GM18951 (cell line): ENCODE measurements at regions not wholly inside any gene's neighbourhood (a gene's known extent, or its start where the extent isn't known, plus 50 kb on each side); places are given as distances from the start of the nearest gene placed in this dataset.

Experiments used
- POLR2A ChIP-seq: IDR thresholded peaks from 4 replicates; pipeline ENCODE4 v1.6.1; 2011; ENCODE audit warnings: mild to moderate bottlenecking; ENCODE audit not compliant: insufficient read length, insufficient read depth; ENCODE audit errors: extremely low read depth
- in situ Hi-C: fragments of 300-500 bp; cut with MboI; formaldehyde crosslinking; loops from one replicate; pipeline ENCODE4 v1.12.0; 2022; ENCODE audit warnings: low sequenced_read_pairs, mixed read lengths, inconsistent platforms; ENCODE audit not compliant: unreplicated experiment

DNA sequence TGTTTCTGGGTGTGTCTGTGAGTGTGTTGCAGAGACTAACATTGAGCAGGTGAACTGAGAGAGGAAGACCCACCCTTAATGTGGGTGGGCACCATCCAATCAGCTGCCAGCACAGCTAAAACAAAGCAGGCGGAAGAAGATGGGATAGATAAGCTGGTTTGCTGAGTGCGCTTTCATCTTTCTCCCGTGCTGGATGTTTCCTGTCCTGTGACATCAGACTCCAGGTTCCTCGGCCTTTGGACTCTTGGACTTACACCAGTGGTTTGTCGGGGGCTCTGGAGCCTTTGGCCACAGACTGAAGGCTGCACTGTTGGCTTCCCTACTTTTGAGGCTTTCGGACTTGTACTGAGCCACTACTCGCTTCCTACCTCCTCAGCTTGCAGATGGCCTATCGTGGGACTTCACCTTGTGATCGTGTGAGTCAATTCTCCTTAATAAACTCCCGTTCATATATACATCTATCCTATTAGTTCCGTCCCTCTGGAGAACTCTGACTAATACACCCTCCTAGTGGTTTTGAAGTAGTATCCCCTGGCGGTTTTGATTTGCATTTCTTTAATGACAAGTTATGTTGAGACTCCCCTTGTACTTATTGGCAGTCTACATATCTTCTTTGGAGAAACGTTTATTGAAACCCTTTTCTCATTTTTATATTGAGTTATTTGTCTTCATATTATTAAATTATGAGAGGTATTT lies 546.6 kb upstream of the TMPRSS15 start:
- no peak for TF ChIP-seq POLR2A
- in situ Hi-C loops: no loop called here

DNA sequence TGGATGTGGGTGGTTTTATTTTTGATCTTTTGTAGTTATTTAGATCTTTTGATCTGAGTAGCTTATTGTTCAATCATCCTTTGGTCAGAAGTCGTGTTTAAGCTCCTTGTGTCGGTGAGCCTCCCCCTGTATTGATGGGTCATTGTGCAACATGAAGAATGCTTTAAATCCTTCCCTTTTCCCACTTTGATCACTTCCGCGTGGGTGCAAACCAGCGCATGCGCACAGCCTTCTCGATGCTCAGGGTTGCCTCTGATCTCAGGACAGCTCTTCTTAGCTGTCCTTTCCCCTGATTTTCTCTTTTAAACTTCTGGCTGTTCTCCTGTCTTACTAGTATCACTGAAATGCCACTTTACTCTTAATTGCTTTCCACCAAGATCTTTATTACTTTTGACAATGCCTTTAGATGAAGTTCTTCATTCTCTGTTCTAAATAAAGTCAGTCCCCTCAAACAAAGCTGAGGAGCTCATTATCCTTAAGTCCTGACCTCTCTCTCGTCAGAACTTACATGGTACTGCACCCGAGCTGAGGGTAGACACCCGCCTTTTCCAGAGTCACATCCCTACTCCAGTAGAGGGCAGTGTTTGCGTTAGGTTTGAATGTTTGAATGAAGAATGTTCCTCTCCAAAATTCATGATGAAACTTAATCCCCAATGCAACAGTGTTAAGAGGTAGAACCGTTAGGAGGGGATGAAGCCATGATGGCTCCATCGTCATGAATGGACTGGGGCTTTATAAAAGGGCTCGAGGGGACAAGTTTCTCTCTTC lies 547.9 kb upstream of the TMPRSS15 start:
- TF ChIP-seq POLR2A: no peak
- in situ Hi-C loops: no loop called here

DNA sequence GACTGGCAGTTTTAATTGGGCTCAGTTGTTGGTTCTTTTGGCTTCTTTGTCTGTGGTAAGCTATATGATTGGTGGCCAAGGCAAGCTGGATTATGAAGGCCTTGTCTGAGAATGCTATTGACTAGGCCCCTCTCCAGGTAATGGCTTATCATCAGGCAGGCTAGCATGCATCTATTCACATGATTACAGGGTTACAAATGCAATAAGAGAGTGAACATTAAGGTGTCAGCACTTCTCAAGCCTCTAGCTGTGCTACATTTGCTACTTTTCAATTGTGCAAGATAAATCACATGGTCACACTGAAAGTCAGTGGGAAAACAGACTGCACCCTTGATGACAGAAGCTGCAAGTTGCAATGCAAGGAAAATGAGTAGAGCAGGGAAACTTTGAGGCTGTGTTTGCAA lies 550.9 kb upstream of the TMPRSS15 start:
- in situ Hi-C loops: no loop called here
- no peak for TF ChIP-seq POLR2A

DNA sequence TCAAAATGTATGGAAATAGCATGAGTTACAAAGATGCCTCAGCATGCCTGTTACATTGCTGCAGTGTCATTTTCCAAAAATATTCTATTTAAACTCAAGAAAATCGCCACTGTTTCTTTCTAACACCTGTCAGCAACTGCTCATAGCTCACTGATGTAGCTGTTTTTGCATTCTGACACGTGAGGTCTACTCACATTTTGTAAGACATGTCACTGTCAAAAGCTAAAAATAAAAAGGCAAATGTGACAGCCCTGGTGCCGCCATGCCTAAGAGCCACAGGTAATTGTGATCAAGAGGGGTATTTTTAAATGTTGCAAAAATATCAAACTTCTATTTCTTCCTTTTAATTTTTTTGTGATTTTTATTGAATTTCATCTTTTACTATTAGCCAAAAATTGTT lies 556.2 kb upstream of the TMPRSS15 start:
- no peak for TF ChIP-seq POLR2A
- in situ Hi-C loops: no loop called here

DNA sequence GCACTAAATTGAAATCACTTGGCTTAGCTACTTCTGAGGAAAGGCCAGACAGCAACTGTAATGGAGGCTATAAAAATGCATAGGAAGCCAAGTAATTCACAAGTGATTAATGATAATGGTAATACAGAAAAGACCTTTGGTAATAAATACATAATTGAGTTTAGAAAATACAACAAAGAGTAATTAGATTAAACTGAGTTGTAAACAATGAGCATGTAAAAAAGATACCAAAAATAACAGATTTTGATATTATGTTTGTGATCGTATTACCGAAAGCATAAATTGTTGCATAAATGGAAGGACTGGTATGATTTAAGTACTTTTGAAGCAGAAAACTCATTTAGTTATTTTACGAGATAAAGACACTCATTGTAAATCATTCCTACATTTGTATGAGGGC lies 556.7 kb upstream of the TMPRSS15 start:
- TF ChIP-seq POLR2A: no peak
- in situ Hi-C loops: no loop called here

DNA sequence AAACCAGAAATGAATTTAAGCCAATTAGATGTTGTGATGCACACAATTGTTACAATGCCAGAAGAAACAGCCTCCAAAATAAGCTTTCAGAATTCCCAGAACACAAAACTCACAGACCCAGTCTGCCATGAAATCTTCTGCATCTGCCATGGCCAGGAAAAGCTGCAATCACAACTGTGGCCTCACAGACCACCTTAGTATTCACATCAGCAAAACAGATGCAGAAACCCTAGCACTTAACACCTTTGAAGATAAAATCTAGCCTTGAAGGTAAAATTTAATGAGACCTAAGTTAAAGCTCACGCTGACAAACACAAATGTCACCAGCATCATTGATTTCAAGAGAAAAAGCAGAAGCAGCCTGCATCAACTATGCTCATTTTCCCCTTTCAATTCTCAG lies 566.8 kb upstream of the TMPRSS15 start:
- no peak for TF ChIP-seq POLR2A
- in situ Hi-C loops: no loop called here

DNA sequence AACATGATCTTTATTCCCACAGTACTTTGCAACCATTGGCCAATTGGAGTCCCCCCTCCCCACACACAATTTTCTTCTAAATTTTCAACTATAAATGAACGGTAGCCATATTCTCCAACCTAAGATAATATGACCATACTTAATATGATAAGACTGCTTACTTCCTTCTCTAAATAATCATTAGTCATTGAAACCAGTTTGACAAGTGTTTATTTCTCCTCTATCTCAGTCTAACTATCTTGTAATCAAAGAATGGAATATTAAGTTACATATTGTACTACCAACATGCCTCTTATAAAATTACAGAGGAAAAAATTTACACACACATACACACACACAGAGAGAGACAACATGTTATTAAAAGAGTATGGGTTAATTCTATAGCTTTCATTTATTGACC lies 567.4 kb upstream of the TMPRSS15 start:
- in situ Hi-C loops: no loop called here
- TF ChIP-seq POLR2A: no peak

DNA sequence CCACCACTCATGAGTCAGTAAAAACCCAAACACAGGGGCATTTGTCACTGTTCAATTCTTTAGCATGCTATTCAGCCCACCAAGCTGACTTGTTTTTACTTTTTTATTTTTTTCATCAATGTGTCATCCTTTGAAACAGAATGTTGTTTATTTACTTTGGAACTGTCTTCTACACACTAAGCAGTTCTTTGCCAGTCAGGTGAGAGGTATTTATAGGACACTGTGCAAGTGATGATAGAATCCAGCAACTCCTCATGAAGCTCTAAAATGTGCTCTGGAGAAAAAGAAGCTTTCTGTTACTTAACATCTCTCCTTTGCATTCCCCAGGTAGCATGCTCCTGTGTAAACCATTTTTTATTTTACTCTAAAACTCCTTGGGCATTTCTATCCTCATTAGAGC lies 582.0 kb upstream of the TMPRSS15 start:
- TF ChIP-seq POLR2A: no peak
- in situ Hi-C loops: no loop called here

DNA sequence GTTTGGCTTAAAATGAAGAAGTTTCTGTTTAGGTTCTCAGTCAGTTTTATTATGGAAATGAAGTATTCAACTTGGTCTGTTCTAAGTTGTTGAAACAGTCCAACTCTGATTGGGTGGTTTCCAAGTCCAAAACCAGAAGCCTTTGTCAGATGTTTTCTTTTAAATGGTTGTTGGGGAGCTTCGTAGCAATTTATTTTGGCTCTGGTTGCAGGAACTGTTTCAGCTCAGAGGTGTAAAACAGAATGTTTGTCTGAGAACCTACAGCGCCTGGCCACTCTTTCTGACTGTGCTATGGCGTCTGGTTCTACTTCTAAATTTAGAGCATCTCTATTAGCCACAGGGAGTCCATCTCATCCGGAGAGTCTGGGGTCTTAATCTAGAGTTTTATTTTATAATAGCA lies 582.6 kb upstream of the TMPRSS15 start:
- no peak for TF ChIP-seq POLR2A
- in situ Hi-C loops: no loop called here

DNA sequence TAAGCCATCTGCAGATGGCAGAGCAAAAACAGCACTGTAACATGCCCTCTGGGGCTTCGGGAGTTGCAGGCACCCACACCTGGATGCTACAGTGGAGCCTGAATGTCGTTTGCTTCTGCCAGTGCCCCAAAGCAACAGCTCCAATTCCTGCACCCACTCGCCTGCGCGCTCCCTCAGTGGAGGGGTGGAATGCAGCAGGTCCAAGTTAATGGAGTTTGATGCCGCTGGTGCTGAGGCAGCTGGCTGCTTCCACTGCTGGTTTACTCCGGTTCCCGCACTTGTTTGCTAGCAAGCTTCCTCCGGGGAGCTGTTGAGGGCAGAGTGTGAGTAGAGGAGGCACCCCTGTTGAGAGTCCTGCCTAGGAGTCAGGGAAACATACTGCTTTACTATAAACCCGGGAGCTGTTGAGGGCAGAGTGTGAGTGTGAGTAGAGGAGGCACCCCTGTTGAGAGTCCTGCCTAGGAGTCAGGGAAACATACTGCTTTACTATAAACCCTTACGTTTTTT lies 584.0 kb upstream of the TMPRSS15 start:
- no peak for TF ChIP-seq POLR2A
- in situ Hi-C loops: no loop called here

DNA sequence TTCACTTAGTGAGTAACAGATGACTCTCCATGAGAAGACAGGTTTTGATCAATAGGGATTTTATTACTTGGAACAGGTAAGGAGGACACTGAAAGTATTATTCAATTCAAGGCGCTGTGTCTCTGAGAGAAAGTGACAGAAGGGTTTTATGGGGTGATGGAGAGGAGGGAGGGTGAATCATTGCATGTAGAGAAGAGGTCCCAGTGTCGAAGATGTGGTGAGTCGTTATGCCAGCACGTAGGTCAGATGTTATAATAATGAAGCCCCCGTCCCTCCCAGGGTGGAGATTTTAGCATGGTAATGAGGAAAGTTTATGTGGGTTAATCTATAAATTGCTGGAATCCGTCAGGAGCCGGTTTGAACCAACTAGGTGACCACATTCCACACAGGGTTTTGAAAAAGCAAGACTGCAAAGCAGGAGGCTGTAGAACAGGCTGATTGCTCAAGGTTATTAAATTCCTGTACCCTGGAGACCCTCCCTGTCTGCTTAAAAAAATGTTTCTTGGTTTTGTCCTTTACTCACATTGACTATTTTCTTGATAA lies 586.4 kb upstream of the TMPRSS15 start:
- no peak for TF ChIP-seq POLR2A

DNA sequence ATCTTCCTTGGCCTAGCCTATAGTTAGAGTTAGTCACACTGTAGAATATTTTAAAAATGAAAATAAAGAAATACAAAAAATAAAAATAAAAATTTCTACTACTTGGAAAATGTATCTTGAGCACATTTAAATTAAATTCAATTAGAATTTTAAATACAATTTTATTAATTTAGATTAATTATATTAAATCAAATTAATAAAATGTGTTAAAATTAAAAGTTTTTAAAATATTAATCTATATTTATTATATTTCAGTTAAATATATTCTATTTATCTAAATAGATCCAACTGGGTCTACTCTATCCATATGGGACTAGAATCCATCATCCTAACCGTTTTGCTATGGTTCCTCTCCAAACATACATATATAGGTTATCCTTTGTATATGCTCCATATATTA lies 588.3 kb upstream of the TMPRSS15 start:
- in situ Hi-C loops: no loop called here
- no peak for TF ChIP-seq POLR2A

More for the DNA sequence above, 586.4 kb upstream of the TMPRSS15 start:
- in situ Hi-C loops: no loop called here

DNA sequence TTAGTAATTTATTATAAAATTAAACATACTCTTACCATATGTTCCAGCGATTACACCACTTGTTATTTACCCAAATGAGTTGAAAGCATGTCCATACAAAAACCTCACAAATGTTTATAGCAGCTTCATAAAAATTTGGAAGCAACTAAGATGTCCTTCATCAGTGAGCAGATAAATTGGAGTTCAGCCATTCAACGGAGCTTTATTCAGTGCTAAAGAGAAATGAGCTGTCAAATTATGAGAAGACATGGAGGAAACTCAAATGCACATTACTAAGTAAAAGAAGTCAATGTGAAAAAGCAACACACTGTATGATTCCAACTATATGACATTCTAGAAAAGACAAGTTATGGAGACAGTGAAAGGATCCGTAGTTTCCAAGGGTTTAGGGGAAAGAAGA lies 606.7 kb upstream of the TMPRSS15 start:
- in situ Hi-C loops: no loop called here
- no peak for TF ChIP-seq POLR2A

DNA sequence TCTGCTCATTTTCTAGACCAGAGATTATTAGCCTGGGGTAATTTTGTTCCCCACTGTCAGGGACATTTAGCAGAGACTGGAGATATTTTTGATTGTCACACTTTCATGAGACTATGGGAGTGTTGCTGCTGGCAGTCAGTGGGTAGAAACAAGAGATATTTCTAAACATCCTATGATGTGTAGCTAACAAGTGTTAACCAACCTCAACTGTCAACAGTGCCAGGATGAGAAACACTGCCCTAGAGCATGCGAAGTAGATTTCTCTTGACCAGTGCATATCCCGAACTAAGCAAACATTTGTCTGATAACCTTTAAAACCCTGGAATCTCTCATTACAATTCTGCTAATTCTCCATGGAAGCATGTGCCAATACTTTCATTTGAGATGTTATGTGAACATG lies 607.4 kb upstream of the TMPRSS15 start:
- in situ Hi-C loops: no loop called here
- TF ChIP-seq POLR2A: no peak
